HG03457 (cell line): ENCODE measurements at regions not wholly inside any gene's neighbourhood (a gene's known extent, or its start where the extent isn't known, plus 50 kb on each side); places are given as distances from the start of the nearest gene placed in this dataset.
"Not testable (repeated sequence)": the region's sequence is repeated elsewhere in the genome, so short reads cannot be mapped to it uniquely, and the experiment has no call there.

Experiments
- ATAC-seq: cut with Tn5 transposase; IDR thresholded peaks from one replicate; pipeline ENCODE4 v1.9.1; 2021; ENCODE audit warnings: moderate number of reproducible peaks; ENCODE audit not compliant: unreplicated experiment

- ATAC-seq: no peak
Measured at GRCh38 chr16:14384745-14385144, 245.3 kb downstream of the PARN start.

- ATAC-seq: not testable (repeated sequence)
Measured at GRCh38 chr16:14383844-14384243, 246.2 kb downstream of the PARN start.

GRCh38 chr16:14378689-14379467 is 251.2 kb downstream of the PARN start:
- ATAC-seq: no peak

- ATAC-seq: no peak
Measured at GRCh38 chr16:14378131-14378551, 251.9 kb downstream of the PARN start.

- ATAC-seq: no peak
Measured at GRCh38 chr16:14377326-14377725, 252.7 kb downstream of the PARN start.

GRCh38 chr16:14375132-14375491 is 254.9 kb downstream of the PARN start:
- no peak for ATAC-seq

GRCh38 chr16:14374451-14375131 is 255.5 kb downstream of the PARN start:
- ATAC-seq: no peak

- no peak for ATAC-seq
Measured at GRCh38 chr16:14373896-14374295, 256.2 kb downstream of the PARN start.

GRCh38 chr16:14373406-14373805 is 256.7 kb downstream of the PARN start:
- no peak for ATAC-seq

GRCh38 chr16:14372471-14372870 is 257.6 kb downstream of the PARN start:
- no peak for ATAC-seq

GRCh38 chr16:14371778-14372431 is 258.2 kb downstream of the PARN start:
- no peak for ATAC-seq

- no peak for ATAC-seq
Measured at GRCh38 chr16:14370736-14371234, 259.3 kb downstream of the PARN start.

- no peak for ATAC-seq
Measured at GRCh38 chr16:14369734-14370598, 260.1 kb downstream of the PARN start.

GRCh38 chr16:14368399-14368798 is 261.7 kb downstream of the PARN start:
- ATAC-seq: no peak

GRCh38 chr16:14366974-14367707 is 262.9 kb downstream of the PARN start:
- no peak for ATAC-seq

GRCh38 chr16:14366447-14366846 is 263.6 kb downstream of the PARN start:
- ATAC-seq: no peak

GRCh38 chr16:14365200-14365851 is 264.7 kb downstream of the PARN start:
- ATAC-seq: no peak

- no peak for ATAC-seq
Measured at GRCh38 chr16:14364386-14365199, 265.5 kb downstream of the PARN start.

GRCh38 chr16:14364112-14364385 is 266.0 kb downstream of the PARN start:
- no peak for ATAC-seq
